Fibroblast of mammary gland (primary cell): ENCODE measurements at regions not wholly inside any gene's neighbourhood (a gene's known extent, or its start where the extent isn't known, plus 50 kb on each side); places are given as distances from the start of the nearest gene placed in this dataset.
A peak's percentile ranks its signal among the peaks of the same experiment; 100 is the strongest.

Experiments used
- DNase-seq: peaks from one replicate; pipeline ENCODE4 v3.0.0-alpha.2; 2010; ENCODE audit warnings: low read depth
- H3K4me3 ChIP-seq: 2 replicates; pipeline ENCODE4 v1.5.1; 2011; ENCODE audit warnings: low read depth, mild to moderate bottlenecking, low read length, moderate library complexity; ENCODE audit not compliant: control insufficient read depth
- CTCF ChIP-seq: conservative IDR thresholded peaks from 2 replicates; pipeline ENCODE4 v1.5.1; 2011; ENCODE audit warnings: low read depth, low read length, inconsistent platforms; ENCODE audit not compliant: control insufficient read depth, insufficient read depth

DNA sequence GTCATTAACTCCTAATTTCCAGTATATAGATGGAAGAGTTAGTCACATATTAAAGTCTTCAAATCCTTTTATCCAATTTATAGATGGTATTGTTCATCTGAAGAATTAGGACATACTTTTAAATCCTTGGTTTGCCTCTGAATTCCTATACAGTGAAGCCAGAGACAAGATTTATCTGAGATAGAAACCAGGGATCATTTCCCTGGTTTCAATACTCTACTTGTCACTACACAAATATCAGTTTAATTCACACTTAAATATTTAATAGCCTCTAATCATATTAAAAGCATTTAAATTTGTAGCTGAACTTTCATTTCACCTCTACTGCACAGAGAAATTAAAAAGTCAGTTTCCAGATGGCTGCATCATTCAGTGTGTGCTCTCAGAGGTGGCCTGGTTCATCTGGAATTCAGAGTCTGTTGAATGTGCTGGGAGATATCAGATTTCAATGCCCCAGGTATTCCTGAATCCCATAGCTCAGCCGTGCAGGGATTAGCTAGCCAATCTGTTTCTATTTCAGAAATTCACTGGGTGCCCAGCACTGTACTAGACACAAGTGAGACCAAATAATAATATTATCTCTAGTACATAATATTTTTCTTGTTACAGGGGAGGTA is 344.3 kb downstream of the AASDHPPT start:
- H3K4me3 ChIP-seq = no peak overlapping the region
- TF ChIP-seq CTCF = no peak
- no peak for DNase-seq

- no peak for DNase-seq
- no peak for TF ChIP-seq CTCF
- H3K4me3 ChIP-seq = no peak overlapping the region
These were observed 345.1 kb downstream of the AASDHPPT start for GRCh38 chr11:106422583-106422982.

GRCh38 chr11:106424111-106424510 is 346.6 kb downstream of the AASDHPPT start:
- peak; percentile 91 for DNase-seq
- no peak for TF ChIP-seq CTCF
- H3K4me3 ChIP-seq = no peak overlapping the region

DNA sequence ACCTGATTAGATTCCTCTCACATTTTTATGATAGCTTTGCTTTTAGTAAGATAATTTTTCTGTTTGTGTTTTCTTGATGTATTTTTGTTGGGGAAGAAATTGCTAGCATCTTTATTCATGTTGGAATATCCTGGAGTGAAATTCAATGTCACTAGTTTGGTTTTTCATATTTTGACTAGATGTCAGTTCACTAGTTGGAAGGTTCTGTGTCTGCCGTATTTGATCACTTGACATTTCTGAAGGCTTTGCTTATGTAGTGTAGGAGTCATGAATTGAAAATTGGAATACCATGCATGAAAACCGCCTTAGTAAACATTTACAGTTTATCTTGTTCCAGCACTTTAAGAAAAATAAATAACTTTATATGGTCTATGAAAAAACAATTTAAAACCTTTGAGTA is 348.4 kb downstream of the AASDHPPT start:
- TF ChIP-seq CTCF = no peak
- DNase-seq = no peak
- no peak overlapping the region for H3K4me3 ChIP-seq

GRCh38 chr11:106426696-106427095 is 349.2 kb downstream of the AASDHPPT start:
- TF ChIP-seq CTCF = no peak
- no peak overlapping the region for H3K4me3 ChIP-seq
- DNase-seq = no peak

- no peak for TF ChIP-seq CTCF
- DNase-seq = no peak
- no peak overlapping the region for H3K4me3 ChIP-seq
These were observed 350.3 kb downstream of the AASDHPPT start for GRCh38 chr11:106427736-106428135.

DNA sequence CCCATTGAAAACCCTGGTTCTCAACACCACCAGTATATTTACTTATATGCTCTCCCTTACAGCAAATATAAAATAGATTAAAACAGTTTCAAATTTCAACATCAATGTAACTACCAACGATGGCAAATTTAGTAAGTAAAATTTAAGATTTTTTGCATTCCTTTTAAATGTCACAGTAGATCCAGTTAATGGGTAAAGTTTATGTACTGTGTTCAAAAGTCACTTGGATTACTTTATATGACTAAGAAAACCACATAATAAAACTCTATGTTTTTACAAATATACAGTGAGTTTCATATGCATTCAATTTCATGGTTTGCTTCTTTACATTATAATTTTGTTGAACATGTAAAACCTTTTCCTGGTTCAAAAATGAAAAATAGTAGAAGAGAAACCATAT is 364.6 kb downstream of the AASDHPPT start:
- H3K4me3 ChIP-seq = no peak overlapping the region
- TF ChIP-seq CTCF = no peak
- no peak for DNase-seq
